ENCODE measurements at regions not wholly inside any gene's neighbourhood (a gene's known extent, or its start where the extent isn't known, plus 50 kb on each side); places are given as distances from the start of the nearest gene placed in this dataset.

DNA sequence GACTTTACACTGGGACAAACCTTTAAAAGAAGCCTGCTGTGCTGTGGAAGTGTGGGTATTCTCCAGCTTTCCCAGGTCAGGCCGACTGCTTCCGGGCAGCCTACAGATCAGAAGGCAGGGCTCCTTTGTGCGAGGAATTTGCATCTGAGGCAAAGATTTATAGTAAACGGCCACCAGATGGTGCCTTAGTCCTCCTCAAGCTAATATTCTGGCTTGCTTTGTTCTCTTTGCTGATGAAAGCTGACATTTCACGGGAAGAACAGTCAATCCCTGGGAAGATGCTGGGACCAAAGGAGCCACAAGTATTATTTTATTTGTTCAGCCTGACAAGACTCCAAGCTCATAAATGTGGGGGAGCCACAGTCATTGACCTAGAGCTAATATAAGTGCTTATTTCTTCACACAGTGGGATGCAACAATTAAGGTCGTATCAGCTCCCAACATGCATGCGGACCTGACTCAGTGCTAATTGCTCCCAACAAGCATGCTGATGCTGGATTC, 120.7 kb upstream of the TRIM2 start:
- no peak overlapping the region for H3K27ac ChIP-seq
- no peak for TF ChIP-seq ZFX (IDR thresholded peaks at IDR 0.05)
- TF ChIP-seq, protein P1, sequence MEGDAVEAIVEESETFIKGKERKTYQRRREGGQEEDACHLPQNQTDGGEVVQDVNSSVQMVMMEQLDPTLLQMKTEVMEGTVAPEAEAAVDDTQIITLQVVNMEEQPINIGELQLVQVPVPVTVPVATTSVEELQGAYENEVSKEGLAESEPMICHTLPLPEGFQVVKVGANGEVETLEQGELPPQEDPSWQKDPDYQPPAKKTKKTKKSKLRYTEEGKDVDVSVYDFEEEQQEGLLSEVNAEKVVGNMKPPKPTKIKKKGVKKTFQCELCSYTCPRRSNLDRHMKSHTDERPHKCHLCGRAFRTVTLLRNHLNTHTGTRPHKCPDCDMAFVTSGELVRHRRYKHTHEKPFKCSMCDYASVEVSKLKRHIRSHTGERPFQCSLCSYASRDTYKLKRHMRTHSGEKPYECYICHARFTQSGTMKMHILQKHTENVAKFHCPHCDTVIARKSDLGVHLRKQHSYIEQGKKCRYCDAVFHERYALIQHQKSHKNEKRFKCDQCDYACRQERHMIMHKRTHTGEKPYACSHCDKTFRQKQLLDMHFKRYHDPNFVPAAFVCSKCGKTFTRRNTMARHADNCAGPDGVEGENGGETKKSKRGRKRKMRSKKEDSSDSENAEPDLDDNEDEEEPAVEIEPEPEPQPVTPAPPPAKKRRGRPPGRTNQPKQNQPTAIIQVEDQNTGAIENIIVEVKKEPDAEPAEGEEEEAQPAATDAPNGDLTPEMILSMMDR (conservative IDR thresholded peaks at IDR 0.05) = peak; percentile 74

DNA sequence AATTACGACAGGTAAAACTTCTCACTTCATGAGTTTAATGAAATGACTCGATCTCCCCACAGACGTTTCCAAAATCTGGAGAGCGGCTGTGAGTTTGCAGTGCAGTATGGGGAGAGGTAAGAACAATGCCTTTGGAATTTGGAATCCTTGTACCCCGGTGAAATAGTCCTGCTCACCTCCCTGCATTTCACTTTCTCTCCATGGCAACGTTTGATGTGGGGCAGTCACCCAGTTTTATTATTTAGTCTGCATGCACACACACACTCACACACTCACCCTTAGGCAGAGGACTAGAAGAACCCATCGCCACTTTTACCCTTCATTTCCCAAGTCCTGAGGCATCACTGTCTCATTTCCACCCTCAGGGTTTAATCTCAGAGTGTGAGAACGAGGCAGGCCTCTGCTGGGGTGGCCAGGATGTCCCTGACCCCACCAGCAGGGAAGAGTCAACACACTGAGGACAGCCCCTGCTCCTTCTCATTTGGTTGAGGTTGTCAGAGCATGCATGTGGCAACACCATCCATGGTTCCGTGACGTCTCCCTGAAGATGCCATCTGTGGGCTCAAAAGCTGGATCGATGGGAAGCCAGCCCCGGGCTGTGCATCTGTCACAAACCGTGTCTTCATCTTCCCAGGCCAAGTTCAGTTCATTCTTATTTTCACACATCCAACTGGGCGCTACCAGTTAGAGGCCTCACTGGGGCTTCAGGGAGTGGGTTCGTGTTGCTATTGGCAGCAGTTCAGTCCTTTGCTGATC, 119.8 kb upstream of the TRIM2 start:
- H3K27ac ChIP-seq = no peak overlapping the region
- no peak for TF ChIP-seq ZFX (IDR thresholded peaks at IDR 0.05)
- TF ChIP-seq, protein P1 (conservative IDR thresholded peaks at IDR 0.05) = no peak

DNA sequence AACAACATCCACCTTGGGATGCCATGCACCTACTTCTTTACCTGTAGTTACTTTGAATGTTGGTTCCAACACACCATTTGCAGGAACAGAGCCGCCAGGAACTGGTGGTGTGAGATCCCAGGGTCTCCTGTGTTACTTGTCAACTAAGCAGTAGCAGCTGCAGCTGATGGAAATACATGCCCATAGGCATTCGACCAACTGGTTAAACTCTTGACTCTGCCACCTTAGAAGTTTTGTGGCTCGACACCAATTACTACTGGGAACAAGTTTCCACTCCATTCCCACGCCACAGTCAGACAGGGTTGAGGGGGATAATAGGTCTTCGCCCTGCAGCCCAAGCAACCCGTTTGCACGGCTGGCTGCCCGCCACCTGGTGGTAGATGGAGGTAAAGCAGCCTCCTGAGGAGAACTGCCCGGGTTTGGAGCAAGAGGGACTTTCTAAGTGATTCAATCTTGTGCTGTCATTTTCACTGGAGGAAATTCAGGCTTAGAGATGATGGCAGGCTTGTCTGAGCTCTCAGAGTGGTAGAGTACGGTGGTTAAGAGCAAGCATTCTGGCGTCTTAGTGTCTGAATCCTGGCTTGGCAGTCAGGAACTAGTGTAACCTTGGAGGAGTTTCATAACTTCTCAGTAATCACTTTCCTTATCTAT, 119.1 kb upstream of the TRIM2 start:
- no peak for TF ChIP-seq ZFX (IDR thresholded peaks at IDR 0.05)
- TF ChIP-seq, protein P1 (conservative IDR thresholded peaks at IDR 0.05) = peak; percentile 94
- no peak overlapping the region for H3K27ac ChIP-seq

DNA sequence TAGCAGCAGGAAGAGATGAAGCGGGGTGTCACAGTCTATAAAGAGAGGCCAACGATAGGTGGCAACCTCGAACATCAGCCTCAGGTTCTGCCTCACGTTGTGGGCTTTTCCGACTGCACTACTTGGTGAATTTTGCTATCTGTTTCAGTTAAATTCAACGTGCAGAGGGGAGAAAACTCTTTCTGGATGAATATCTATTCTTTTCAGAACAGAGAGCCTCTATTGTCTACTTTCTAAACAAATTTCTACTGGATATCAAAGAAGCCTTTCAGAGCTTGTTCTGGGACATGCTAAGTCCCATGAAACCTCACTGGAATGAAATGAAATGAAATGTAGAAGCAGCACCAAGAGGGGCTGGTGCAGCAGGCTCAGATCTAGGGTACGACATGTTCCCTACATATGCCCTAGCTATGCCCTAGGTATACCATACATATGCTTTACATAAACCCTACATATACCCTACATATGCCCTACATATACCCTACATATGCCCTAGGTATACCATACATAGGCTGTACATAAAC, 116.5 kb upstream of the TRIM2 start:
- no peak overlapping the region for H3K27ac ChIP-seq
- no peak for TF ChIP-seq ZFX (IDR thresholded peaks at IDR 0.05)
- TF ChIP-seq, protein P1 (conservative IDR thresholded peaks at IDR 0.05) = no peak

DNA sequence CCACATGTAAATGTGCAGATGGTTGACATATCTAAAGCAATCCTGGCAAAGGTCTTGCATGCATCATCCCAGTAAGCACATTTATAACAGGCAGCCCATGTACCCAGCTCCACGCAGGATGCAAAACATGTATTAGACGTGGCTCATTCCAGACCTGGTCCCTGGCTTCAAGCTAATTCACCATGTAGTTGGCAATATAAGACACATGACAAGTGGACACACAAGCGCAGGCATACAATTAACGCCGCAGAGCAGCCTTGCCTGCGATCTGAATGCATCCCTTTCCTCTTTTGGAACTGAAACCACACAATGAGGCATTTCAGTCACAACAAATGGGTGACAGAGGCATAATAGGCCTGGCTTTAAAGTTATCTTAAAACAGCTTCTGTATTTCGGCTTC, 114.5 kb upstream of the TRIM2 start:
- no peak for TF ChIP-seq ZFX (IDR thresholded peaks at IDR 0.05)
- TF ChIP-seq, protein P1 (conservative IDR thresholded peaks at IDR 0.05) = no peak
- H3K27ac ChIP-seq = no peak overlapping the region

DNA sequence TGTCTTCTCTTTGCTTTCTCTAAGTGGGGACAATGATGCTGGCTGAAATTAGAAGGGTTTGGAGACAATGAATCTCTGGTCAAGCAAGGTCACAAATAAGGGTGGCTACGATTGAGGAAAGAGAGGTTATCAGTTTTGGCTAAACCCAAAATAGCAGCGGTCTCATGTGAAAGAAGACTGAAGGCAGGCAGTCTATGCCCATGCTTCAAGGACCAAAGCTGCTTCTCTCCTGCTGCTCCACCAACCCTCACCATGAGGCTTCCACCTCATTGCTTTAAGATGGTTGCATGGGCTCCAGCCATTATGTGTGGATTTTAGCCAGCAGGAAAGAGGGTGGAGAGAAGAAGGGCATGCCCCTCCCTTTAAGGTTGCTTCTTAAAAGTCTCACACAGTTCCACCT, 114.1 kb upstream of the TRIM2 start:
- H3K27ac ChIP-seq = no peak overlapping the region
- no peak for TF ChIP-seq ZFX (IDR thresholded peaks at IDR 0.05)
- TF ChIP-seq, protein P1 (conservative IDR thresholded peaks at IDR 0.05) = no peak
